Psoas muscle (tissue), 7 donors: ENCODE measurements at regions not wholly inside any gene's neighbourhood (a gene's known extent, or its start where the extent isn't known, plus 50 kb on each side); places are given as distances from the start of the nearest gene placed in this dataset.

ENCODE experiments used
- ATAC-seq, 4 donors: fragments of 200-7000 bp; cut with Tn5 transposase; one replicate each; pipeline ENCODE4 v1.9.1; 2020; ENCODE audit warnings: moderate library complexity in 3 of 4, mild to moderate bottlenecking in 2 of 4
- DNase-seq, 2 donors: peaks; one replicate each; pipeline ENCODE4 v3.0.0-alpha.2; 2020
- H3K27ac ChIP-seq: fragments of 200-600 bp; one replicate; pipeline ENCODE4 v1.8.0; 2022
- H3K27me3 ChIP-seq, 3 donors: fragments of 200-600 bp in 1 of 3; one replicate each; pipeline versions ENCODE4 v1.6.1 to v1.8.0; 2013 to 2022; ENCODE audit warnings: low read length in 2 of 3, mild to moderate bottlenecking in 2 of 3, moderate library complexity in 1 of 3; ENCODE audit not compliant: insufficient read depth in 3 of 3
- H3K36me3 ChIP-seq, 2 donors: fragments of 200-600 bp in 1 of 2; one replicate each; pipeline versions ENCODE4 v1.6.1 to v1.8.0; 2013 to 2022; ENCODE audit warnings: low read depth in 1 of 2, mild to moderate bottlenecking in 1 of 2, moderate library complexity in 1 of 2; ENCODE audit not compliant: insufficient read depth in 1 of 2
- H3K4me1 ChIP-seq: fragments of 200-600 bp; one replicate; pipeline ENCODE4 v1.8.0; 2022
- H3K4me3 ChIP-seq: fragments of 200-600 bp; one replicate; pipeline ENCODE4 v1.8.0; 2022; ENCODE audit warnings: mild to moderate bottlenecking
- H3K9me3 ChIP-seq: fragments of 200-600 bp; one replicate; pipeline ENCODE4 v1.8.0; 2022
- CTCF ChIP-seq: fragments of 200-600 bp; IDR thresholded peaks from one replicate; pipeline ENCODE4 v1.8.0; 2022; ENCODE audit warnings: antibody characterized with exemption
- WGBS, 3 donors: extraction: QIAGEN DNeasy Blood & Tissue Kit; methylation state at CpG; one replicate each; pipeline versions ENCODE4 v1.1.6 to v1.1.7; 2013; 5-methylcytosine and 5-hydroxymethylcytosine counted together
- intact Hi-C, 2 donors: fragments of 100-400 bp; cut with DNase I; formaldehyde crosslinking; loops; one replicate each; pipeline versions ENCODE4 v1.11.0 to v1.14.2; 2022
- donor health status: healthy with polysubstance abuse.
- donor health status: DM: no; HTN: no; CAD: no; lungs with moderate emphysema.
- donor health status: Bipolar disorder and iron deficiency.
- donor health status: healthy.
- donor health status: DM: yes; HTN: yes; CAD: no.
- donor health status: DM: no; HTN: no; CAD: no.
- donor health status: DM: yes; HTN: yes; CAD: no.

GRCh38 chr11:72525466-72525865, 91.1 kb upstream of the CLPB start:
- no peaks in the 10 kb centered on the region for H3K27me3 ChIP-seq
- no peak overlapping the region for H3K27ac ChIP-seq
- no peak overlapping the region for H3K4me3 ChIP-seq
- intact Hi-C loops, result no loop called here
- H3K36me3 ChIP-seq, result no peaks in the 10 kb centered on the region
- ATAC-seq, result no peak
- TF ChIP-seq CTCF, result no peak
- H3K9me3 ChIP-seq, result no peaks in the 10 kb centered on the region
- DNase-seq, result peak in 1 of 2 donors; percentile 52
- 72 to 78% (median 76%) methylated on average over 3 of the region's 3 CpGs for WGBS, 3 donors
- no peaks in the 10 kb centered on the region for H3K4me1 ChIP-seq

- Histone ChIP-seq H3K4me1 (no peaks in the 10 kb centered on the region), H3K4me3 (no peak overlapping the region), H3K9me3 (no peaks in the 10 kb centered on the region), H3K27ac (no peak overlapping the region), H3K36me3 (no peaks in the 10 kb centered on the region), H3K27me3 (no peaks in the 10 kb centered on the region)
- no peak for TF ChIP-seq CTCF
- DNase-seq (no peak), ATAC-seq (no peak)
- intact Hi-C loops, result no loop called here
- WGBS, 3 donors, result 90 to 97% (median 92%) methylated on average over 2 of the region's 2 CpGs
Observed at GRCh38 chr11:72524711-72525110, 90.4 kb upstream of the CLPB start.

GRCh38 chr11:72523991-72524390, 89.7 kb upstream of the CLPB start:
- intact Hi-C loops, result no loop called here
- WGBS, 3 donors, result 92 to 100% (median 93%) methylated on average over 2 of the region's 2 CpGs
- Histone ChIP-seq H3K4me3 (no peak overlapping the region), H3K36me3 (no peaks in the 10 kb centered on the region), H3K27ac (no peak overlapping the region), H3K9me3 (no peaks in the 10 kb centered on the region), H3K4me1 (no peaks in the 10 kb centered on the region), H3K27me3 (no peaks in the 10 kb centered on the region)
- no peak for DNase-seq
- TF ChIP-seq CTCF, result no peak
- ATAC-seq, result no peak

GRCh38 chr11:72522186-72522585, 87.9 kb upstream of the CLPB start:
- Histone ChIP-seq H3K27me3 (no peaks in the 10 kb centered on the region), H3K4me3 (no peak overlapping the region), H3K27ac (no peak overlapping the region), H3K4me1 (no peaks in the 10 kb centered on the region), H3K9me3 (no peaks in the 10 kb centered on the region), H3K36me3 (no peaks in the 10 kb centered on the region)
- WGBS, 3 donors, result 39 to 46% (median 41%) methylated on average over 6 of the region's 6 CpGs
- no peak for TF ChIP-seq CTCF
- intact Hi-C loops, result no loop called here
- ATAC-seq (peak in 1 of 4 donors; percentile 69), DNase-seq (no peak)

GRCh38 chr11:72521664-72522063, 87.3 kb upstream of the CLPB start:
- WGBS, 3 donors, result 94 to 95% (median 95%) methylated on average over 1 of the region's 1 CpG
- intact Hi-C loops, result no loop called here

More at GRCh38 chr11:72521664-72522063, 87.3 kb upstream of the CLPB start:
- H3K4me1 ChIP-seq, result no peaks in the 10 kb centered on the region
- H3K9me3 ChIP-seq, result no peaks in the 10 kb centered on the region
- no peaks in the 10 kb centered on the region for H3K27me3 ChIP-seq
- no peaks in the 10 kb centered on the region for H3K36me3 ChIP-seq
- DNase-seq (no peak), ATAC-seq (no peak)
- no peak overlapping the region for H3K27ac ChIP-seq
- no peak overlapping the region for H3K4me3 ChIP-seq
- TF ChIP-seq CTCF, result no peak
